ENCODE measurements at regions not wholly inside any gene's neighbourhood (a gene's known extent, or its start where the extent isn't known, plus 50 kb on each side); places are given as distances from the start of the nearest gene placed in this dataset.

DNA sequence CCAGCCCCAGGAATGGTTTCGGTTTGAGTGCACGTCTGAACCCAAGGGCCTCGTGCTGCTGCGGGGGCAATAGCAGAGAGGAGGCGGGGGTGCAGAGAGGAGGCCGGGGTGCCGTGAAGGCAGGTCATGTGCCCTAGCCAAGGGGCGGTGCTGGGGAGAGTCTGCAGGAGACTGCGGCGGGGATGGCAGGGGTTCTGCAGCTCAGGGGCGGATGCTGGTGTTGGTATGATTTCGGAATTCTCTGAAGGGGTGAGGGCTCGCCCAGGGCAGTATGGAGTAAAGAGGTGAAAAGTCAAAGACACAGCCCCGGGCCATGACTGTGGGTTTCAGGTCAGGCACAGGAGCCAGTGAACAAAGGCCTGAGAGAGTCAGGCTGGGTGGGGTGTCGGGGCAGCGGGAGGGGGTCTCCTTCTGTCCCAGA is 186.5 kb upstream of the HDAC4 start:
- TF ChIP-seq STAT1 (IDR thresholded peaks at IDR 0.05; ENCODE audit: unreplicated experiment) (no peak), POLR2AphosphoS5 (IDR thresholded peaks at IDR 0.05; ENCODE audit: low read depth) (no peak), EZH2 (IDR thresholded peaks at IDR 0.05; ENCODE audit: low read depth, unreplicated experiment) (no peak), EZH2phosphoT487 (IDR thresholded peaks at IDR 0.05; ENCODE audit: unreplicated experiment) (no peak), NANOG (IDR thresholded peaks at IDR 0.05; ENCODE audit: borderline replicate concordance) (no peak)
- TF ChIP-seq, protein P1, sequence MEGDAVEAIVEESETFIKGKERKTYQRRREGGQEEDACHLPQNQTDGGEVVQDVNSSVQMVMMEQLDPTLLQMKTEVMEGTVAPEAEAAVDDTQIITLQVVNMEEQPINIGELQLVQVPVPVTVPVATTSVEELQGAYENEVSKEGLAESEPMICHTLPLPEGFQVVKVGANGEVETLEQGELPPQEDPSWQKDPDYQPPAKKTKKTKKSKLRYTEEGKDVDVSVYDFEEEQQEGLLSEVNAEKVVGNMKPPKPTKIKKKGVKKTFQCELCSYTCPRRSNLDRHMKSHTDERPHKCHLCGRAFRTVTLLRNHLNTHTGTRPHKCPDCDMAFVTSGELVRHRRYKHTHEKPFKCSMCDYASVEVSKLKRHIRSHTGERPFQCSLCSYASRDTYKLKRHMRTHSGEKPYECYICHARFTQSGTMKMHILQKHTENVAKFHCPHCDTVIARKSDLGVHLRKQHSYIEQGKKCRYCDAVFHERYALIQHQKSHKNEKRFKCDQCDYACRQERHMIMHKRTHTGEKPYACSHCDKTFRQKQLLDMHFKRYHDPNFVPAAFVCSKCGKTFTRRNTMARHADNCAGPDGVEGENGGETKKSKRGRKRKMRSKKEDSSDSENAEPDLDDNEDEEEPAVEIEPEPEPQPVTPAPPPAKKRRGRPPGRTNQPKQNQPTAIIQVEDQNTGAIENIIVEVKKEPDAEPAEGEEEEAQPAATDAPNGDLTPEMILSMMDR (conservative IDR thresholded peaks at IDR 0.05; ENCODE audit: low read depth in 2 of 2) = no peak
- TF ChIP-seq, protein P2, sequence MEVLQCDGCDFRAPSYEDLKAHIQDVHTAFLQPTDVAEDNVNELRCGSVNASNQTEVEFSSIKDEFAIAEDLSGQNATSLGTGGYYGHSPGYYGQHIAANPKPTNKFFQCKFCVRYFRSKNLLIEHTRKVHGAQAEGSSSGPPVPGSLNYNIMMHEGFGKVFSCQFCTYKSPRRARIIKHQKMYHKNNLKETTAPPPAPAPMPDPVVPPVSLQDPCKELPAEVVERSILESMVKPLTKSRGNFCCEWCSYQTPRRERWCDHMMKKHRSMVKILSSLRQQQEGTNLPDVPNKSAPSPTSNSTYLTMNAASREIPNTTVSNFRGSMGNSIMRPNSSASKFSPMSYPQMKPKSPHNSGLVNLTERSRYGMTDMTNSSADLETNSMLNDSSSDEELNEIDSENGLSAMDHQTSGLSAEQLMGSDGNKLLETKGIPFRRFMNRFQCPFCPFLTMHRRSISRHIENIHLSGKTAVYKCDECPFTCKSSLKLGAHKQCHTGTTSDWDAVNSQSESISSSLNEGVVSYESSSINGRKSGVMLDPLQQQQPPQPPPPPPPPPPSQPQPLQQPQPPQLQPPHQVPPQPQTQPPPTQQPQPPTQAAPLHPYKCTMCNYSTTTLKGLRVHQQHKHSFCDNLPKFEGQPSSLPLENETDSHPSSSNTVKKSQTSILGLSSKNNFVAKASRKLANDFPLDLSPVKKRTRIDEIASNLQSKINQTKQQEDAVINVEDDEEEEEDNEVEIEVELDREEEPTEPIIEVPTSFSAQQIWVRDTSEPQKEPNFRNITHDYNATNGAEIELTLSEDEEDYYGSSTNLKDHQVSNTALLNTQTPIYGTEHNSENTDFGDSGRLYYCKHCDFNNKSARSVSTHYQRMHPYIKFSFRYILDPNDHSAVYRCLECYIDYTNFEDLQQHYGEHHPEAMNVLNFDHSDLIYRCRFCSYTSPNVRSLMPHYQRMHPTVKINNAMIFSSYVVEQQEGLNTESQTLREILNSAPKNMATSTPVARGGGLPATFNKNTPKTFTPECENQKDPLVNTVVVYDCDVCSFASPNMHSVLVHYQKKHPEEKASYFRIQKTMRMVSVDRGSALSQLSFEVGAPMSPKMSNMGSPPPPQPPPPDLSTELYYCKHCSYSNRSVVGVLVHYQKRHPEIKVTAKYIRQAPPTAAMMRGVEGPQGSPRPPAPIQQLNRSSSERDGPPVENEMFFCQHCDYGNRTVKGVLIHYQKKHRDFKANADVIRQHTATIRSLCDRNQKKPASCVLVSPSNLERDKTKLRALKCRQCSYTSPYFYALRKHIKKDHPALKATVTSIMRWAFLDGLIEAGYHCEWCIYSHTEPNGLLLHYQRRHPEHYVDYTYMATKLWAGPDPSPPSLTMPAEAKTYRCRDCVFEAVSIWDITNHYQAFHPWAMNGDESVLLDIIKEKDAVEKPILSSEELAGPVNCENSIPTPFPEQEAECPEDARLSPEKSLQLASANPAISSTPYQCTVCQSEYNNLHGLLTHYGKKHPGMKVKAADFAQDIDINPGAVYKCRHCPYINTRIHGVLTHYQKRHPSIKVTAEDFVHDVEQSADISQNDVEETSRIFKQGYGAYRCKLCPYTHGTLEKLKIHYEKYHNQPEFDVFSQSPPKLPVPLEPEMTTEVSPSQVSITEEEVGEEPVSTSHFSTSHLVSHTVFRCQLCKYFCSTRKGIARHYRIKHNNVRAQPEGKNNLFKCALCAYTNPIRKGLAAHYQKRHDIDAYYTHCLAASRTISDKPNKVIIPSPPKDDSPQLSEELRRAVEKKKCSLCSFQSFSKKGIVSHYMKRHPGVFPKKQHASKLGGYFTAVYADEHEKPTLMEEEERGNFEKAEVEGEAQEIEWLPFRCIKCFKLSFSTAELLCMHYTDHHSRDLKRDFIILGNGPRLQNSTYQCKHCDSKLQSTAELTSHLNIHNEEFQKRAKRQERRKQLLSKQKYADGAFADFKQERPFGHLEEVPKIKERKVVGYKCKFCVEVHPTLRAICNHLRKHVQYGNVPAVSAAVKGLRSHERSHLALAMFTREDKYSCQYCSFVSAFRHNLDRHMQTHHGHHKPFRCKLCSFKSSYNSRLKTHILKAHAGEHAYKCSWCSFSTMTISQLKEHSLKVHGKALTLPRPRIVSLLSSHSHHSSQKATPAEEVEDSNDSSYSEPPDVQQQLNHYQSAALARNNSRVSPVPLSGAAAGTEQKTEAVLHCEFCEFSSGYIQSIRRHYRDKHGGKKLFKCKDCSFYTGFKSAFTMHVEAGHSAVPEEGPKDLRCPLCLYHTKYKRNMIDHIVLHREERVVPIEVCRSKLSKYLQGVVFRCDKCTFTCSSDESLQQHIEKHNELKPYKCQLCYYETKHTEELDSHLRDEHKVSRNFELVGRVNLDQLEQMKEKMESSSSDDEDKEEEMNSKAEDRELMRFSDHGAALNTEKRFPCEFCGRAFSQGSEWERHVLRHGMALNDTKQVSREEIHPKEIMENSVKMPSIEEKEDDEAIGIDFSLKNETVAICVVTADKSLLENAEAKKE (CRISPR knock-in tag; IDR thresholded peaks at IDR 0.05) = no peak
- TF ChIP-seq, protein P3, sequence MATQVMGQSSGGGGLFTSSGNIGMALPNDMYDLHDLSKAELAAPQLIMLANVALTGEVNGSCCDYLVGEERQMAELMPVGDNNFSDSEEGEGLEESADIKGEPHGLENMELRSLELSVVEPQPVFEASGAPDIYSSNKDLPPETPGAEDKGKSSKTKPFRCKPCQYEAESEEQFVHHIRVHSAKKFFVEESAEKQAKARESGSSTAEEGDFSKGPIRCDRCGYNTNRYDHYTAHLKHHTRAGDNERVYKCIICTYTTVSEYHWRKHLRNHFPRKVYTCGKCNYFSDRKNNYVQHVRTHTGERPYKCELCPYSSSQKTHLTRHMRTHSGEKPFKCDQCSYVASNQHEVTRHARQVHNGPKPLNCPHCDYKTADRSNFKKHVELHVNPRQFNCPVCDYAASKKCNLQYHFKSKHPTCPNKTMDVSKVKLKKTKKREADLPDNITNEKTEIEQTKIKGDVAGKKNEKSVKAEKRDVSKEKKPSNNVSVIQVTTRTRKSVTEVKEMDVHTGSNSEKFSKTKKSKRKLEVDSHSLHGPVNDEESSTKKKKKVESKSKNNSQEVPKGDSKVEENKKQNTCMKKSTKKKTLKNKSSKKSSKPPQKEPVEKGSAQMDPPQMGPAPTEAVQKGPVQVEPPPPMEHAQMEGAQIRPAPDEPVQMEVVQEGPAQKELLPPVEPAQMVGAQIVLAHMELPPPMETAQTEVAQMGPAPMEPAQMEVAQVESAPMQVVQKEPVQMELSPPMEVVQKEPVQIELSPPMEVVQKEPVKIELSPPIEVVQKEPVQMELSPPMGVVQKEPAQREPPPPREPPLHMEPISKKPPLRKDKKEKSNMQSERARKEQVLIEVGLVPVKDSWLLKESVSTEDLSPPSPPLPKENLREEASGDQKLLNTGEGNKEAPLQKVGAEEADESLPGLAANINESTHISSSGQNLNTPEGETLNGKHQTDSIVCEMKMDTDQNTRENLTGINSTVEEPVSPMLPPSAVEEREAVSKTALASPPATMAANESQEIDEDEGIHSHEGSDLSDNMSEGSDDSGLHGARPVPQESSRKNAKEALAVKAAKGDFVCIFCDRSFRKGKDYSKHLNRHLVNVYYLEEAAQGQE (IDR thresholded peaks at IDR 0.05; ENCODE audit: unreplicated experiment) = no peak
- no peak overlapping the region for H3K27ac ChIP-seq (ENCODE audit: low read depth)
- peaks cover 5% of the 10 kb centered on the region; the same call in 1 of the 2 replicates for H3K4me1 ChIP-seq (ENCODE audit: insufficient read depth)
- no peak overlapping the region for H3K4me3 ChIP-seq
- Mint-ChIP-seq H3K27ac (no peak overlapping the region), H3K27me3 (ENCODE audit: insufficient read depth, low read depth, poor library complexity) (peaks cover 2% of the 10 kb centered on the region), H3K36me3 (ENCODE audit: low read depth) (peaks cover 7% of the 10 kb centered on the region), H3K4me3 (no peak overlapping the region), H3K9me3 (peaks cover 16% of the 10 kb centered on the region), H3K4me1 (peaks cover 14% of the 10 kb centered on the region; the same call in 2 of the 3 replicates)
- no peak for DNase-seq (ENCODE audit: low spot score)
- ATAC-seq = 0 out of 3 replicates have a peak, but pooled peaks have one; percentile 27
- no peak overlapping the region for H2AFZ ChIP-seq
- no peaks in the 10 kb centered on the region for H3F3A ChIP-seq (replicated peaks; ENCODE audit: low read depth)
- H3K79me2 ChIP-seq (replicated peaks; ENCODE audit: insufficient read depth) = no peaks in the 10 kb centered on the region
- H3K4me2 ChIP-seq = no peak overlapping the region
- H3K27me3 ChIP-seq (ENCODE audit: insufficient read depth) = no peaks in the 10 kb centered on the region
- no peaks in the 10 kb centered on the region for H3K36me3 ChIP-seq (ENCODE audit: insufficient read depth)
- no peaks in the 10 kb centered on the region for H3K9me2 ChIP-seq (ENCODE audit: insufficient read depth)
- H4K20me1 ChIP-seq (replicated peaks; ENCODE audit: insufficient read depth) = no peaks in the 10 kb centered on the region
